SU-DHL-6 (cell line): ENCODE measurements at regions not wholly inside any gene's neighbourhood (a gene's known extent, or its start where the extent isn't known, plus 50 kb on each side); places are given as distances from the start of the nearest gene placed in this dataset.

Experiments
- H2AFZ ChIP-seq: fragments of 200-600 bp; sonication (generic); 2 replicates; pipeline ENCODE4 v1.6.1; 2014; ENCODE audit warnings: low read depth, mild to moderate bottlenecking, moderate library complexity, mixed read lengths, antibody characterized with exemption, low read length; ENCODE audit not compliant: severe bottlenecking
- H3F3A ChIP-seq: fragments of 200-600 bp; shearing (Covaris generic); 2 replicates; pipeline ENCODE4 v1.6.0; 2016; ENCODE audit warnings: antibody characterized with exemption, mild to moderate bottlenecking; ENCODE audit not compliant: insufficient read depth
- H3K27ac ChIP-seq: fragments of 200-600 bp; sonication (generic); 2 replicates; pipeline ENCODE4 v1.5.1; 2016; ENCODE audit warnings: low read depth, mild to moderate bottlenecking, low read length, moderate library complexity, mixed read lengths
- H3K27me3 ChIP-seq: fragments of 200-600 bp; sonication (generic), shearing (Covaris generic); 2 replicates; pipeline ENCODE4 v1.6.0; 2014; ENCODE audit warnings: mild to moderate bottlenecking, low read length
- H3K36me3 ChIP-seq: fragments of 200-600 bp; sonication (generic); 2 replicates; pipeline ENCODE4 v1.6.1; 2014; ENCODE audit warnings: mild to moderate bottlenecking, low read length, mixed read lengths
- H3K4me2 ChIP-seq: fragments of 300-600, 200-600 bp; shearing (Covaris generic), sonication (generic); 2 replicates; pipeline ENCODE4 v1.6.0; 2014; ENCODE audit warnings: low read length, low read depth, mild to moderate bottlenecking; ENCODE audit not compliant: poor library complexity, severe bottlenecking
- H3K4me3 ChIP-seq: fragments of 200-600 bp; sonication (generic); 2 replicates; pipeline ENCODE4 v1.5.1; 2014; ENCODE audit warnings: antibody characterized with exemption, low read length, mild to moderate bottlenecking, mixed read lengths; ENCODE audit not compliant: insufficient read depth, poor library complexity, severe bottlenecking
- H3K79me2 ChIP-seq: fragments of 200-600 bp; sonication (generic); 2 replicates; pipeline ENCODE4 v1.6.1; 2014; ENCODE audit warnings: mild to moderate bottlenecking, low read length, moderate library complexity; ENCODE audit not compliant: insufficient read depth
- H3K9ac ChIP-seq: fragments of 200-600 bp; sonication (generic); 2 replicates; pipeline ENCODE4 v1.7.0; 2014; ENCODE audit warnings: mild to moderate bottlenecking, low read length
- H3K9me2 ChIP-seq: fragments of 200-600 bp; sonication (generic); replicated peaks from 2 replicates; pipeline ENCODE4 v1.6.1; 2014; ENCODE audit warnings: low read length; ENCODE audit not compliant: insufficient read depth
- H3K9me3 ChIP-seq: fragments of 200-600 bp; sonication (generic); 2 replicates; pipeline ENCODE4 v1.6.1; 2014; ENCODE audit warnings: low read length, mixed read lengths; ENCODE audit not compliant: insufficient read depth
- H4K20me1 ChIP-seq: fragments of 200-600 bp; sonication (generic); 2 replicates; pipeline ENCODE4 v1.6.1; 2014; ENCODE audit warnings: low read depth, mild to moderate bottlenecking, antibody characterized with exemption, low read length, moderate library complexity, mixed read lengths
- CTCF ChIP-seq: fragments of 200-600 bp; sonication (generic); IDR thresholded peaks from one replicate; pipeline ENCODE4 v1.5.1; 2017; ENCODE audit warnings: antibody characterized with exemption, mild to moderate bottlenecking, low read length, moderate library complexity; ENCODE audit not compliant: insufficient read depth, poor library complexity, severe bottlenecking
- EZH2phosphoT487 ChIP-seq: fragments of 200-600 bp; sonication (generic), shearing (Covaris generic); conservative IDR thresholded peaks from 2 replicates; pipeline ENCODE4 v1.6.1; 2018; ENCODE audit warnings: mild to moderate bottlenecking, antibody characterized with exemption, low read length, moderate library complexity, mixed read lengths

- TF ChIP-seq EZH2phosphoT487: no peak
- no peak for TF ChIP-seq CTCF
- Histone ChIP-seq H3F3A (no peaks in the 10 kb centered on the region), H3K9ac (no peak overlapping the region), H2AFZ (no peak overlapping the region), H3K9me2 (no peaks in the 10 kb centered on the region), H3K27ac (no peak overlapping the region), H3K4me3 (no peak overlapping the region), H3K36me3 (no peaks in the 10 kb centered on the region), H4K20me1 (no peaks in the 10 kb centered on the region), H3K27me3 (no peaks in the 10 kb centered on the region), H3K79me2 (no peaks in the 10 kb centered on the region), H3K9me3 (no peaks in the 10 kb centered on the region), H3K4me2 (no peak overlapping the region)
Measured at GRCh38 chr13:84255226-84255797, 373.0 kb upstream of the SLITRK1 start.

- H3K9me2 ChIP-seq: no peaks in the 10 kb centered on the region; the same call in 1 of the 2 replicates
- no peak overlapping the region for H3K9ac ChIP-seq
- no peak overlapping the region for H2AFZ ChIP-seq
- no peak overlapping the region for H3K27ac ChIP-seq
- H3K79me2 ChIP-seq: no peaks in the 10 kb centered on the region
- H3F3A ChIP-seq: no peaks in the 10 kb centered on the region
- H4K20me1 ChIP-seq: no peaks in the 10 kb centered on the region
- no peak overlapping the region for H3K4me2 ChIP-seq
- TF ChIP-seq CTCF (no peak), EZH2phosphoT487 (no peak)
- no peak overlapping the region for H3K4me3 ChIP-seq
- no peaks in the 10 kb centered on the region for H3K27me3 ChIP-seq
- H3K9me3 ChIP-seq: no peaks in the 10 kb centered on the region
- H3K36me3 ChIP-seq: no peaks in the 10 kb centered on the region
Measured at GRCh38 chr13:84249463-84249862, 367.2 kb upstream of the SLITRK1 start.

GRCh38 chr13:84243340-84243739 lies 361.1 kb upstream of the SLITRK1 start:
- H3K9me3 ChIP-seq: no peaks in the 10 kb centered on the region
- no peaks in the 10 kb centered on the region for H3K27me3 ChIP-seq
- no peak overlapping the region for H2AFZ ChIP-seq
- no peak overlapping the region for H3K9ac ChIP-seq
- no peak overlapping the region for H3K4me3 ChIP-seq
- no peak overlapping the region for H3K4me2 ChIP-seq
- H3K79me2 ChIP-seq: no peaks in the 10 kb centered on the region
- H4K20me1 ChIP-seq: no peaks in the 10 kb centered on the region
- H3K9me2 ChIP-seq: no peaks in the 10 kb centered on the region; the same call in 1 of the 2 replicates
- H3K27ac ChIP-seq: no peak overlapping the region
- no peaks in the 10 kb centered on the region for H3K36me3 ChIP-seq
- H3F3A ChIP-seq: no peaks in the 10 kb centered on the region
- TF ChIP-seq EZH2phosphoT487 (no peak), CTCF (no peak)
